NCI-H187 treated with DMSO at 0.1 percent for 48 hours (cell line): ENCODE measurements at regions not wholly inside any gene's neighbourhood (a gene's known extent, or its start where the extent isn't known, plus 50 kb on each side); places are given as distances from the start of the nearest gene placed in this dataset.
"Not testable (repeated sequence)": the region's sequence is repeated elsewhere in the genome, so short reads cannot be mapped to it uniquely, and the experiment has no call there.

ENCODE experiments used
- DNase-seq: peaks from one replicate; lab custom pipeline; 2025; lab: John Stamatoyannopoulos, UW

DNA sequence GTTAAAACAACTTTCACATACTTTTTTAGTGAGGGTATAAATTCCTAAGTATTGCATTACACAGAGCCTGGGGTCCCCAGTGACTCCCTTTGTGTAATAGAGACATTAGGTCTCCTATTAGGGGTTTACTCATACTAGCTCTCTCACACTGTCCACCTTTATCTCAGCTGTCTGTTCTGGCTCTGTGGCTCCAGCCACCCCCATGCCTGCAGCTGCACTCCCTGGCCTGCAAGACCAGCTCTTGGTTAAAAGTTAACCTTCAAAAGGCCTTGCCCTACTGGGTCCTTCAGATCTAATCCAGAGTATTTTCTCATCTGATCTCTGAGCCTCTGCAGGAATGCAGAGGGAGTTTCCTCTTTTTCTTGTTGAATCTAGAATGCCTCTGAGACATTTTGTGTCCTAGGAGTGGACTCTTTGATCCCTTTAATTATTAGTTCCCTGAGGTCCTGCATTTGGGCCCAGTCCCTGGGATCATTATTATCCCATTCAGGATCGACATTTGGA is 280.9 kb downstream of the PYDC2 start:
- not testable (repeated sequence) for DNase-seq

DNA sequence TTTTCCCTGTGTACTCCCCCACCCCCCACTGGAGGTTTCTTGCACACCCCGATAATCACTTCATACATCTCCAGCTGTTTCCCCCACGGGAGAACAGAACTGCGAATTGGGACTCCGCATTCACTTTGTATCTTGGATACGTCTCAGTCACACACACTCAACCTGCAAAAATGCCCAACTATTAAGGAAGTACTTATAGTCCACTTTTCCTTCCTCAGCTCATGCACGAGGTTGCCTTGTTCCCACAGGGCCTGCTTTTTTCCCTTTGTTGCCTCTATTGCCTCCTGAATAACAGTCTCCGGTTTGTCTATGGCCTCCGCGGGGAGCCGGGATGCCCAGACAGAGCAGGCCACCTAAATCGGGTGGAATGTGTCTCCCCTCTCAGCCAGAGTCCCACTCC is 282.3 kb downstream of the PYDC2 start:
- DNase-seq, result no peak

DNA sequence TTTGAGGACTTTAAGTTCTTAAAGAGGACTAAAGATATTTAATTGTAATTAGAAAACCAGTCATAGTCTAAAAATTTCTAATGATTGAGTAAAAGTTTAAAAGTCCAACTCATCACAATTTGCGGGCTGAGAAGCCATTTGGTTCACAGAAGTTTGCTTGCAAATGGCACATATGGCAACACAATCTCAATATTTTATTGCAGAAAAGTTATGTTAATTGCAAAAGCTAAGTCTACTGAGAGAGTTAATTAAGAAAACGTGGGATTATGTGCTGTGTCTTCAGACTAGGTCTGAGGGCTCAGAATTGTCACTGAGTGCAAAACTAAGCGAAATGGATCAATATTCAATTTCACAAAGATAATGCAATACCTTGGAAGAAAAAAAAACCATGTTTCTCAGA is 289.7 kb downstream of the PYDC2 start:
- no peak for DNase-seq

DNA sequence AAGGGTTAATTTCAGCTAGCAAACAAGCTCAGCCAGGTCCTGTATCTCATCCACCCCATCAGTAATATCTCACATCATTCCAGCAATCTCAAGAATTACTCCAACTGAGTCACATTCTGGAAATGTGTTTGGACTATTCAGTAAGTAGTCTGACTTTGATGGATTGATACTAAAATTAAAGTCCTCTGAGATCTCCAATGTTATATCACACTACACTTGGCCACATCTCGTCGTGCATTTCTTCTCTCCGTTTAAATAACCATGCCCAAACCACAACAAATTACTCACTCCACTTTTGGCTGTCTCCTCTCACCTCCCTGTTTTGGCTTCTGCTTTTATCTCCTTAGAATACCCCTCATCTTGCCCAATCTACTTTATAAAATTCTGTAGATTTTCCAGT is 292.2 kb downstream of the PYDC2 start:
- DNase-seq, result no peak

DNA sequence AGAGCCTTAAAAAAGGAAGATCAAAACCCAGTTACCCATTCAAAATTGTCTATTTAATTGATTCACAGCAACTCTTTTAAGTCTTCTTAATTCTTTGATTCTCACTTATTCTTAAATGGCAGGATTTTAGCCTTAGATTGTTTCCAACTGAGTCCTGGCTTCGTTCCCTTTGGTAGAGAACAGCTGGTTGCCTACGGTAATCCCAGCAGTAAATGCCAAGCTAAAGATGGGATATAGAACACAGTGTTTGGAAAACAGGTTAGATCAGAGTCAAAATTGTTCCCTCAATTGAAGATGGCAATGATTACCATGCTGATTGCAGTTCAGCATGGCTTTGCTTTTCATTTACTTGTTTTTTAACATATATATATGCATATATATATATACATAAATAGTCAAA is 300.9 kb downstream of the PYDC2 start:
- DNase-seq, result no peak

DNA sequence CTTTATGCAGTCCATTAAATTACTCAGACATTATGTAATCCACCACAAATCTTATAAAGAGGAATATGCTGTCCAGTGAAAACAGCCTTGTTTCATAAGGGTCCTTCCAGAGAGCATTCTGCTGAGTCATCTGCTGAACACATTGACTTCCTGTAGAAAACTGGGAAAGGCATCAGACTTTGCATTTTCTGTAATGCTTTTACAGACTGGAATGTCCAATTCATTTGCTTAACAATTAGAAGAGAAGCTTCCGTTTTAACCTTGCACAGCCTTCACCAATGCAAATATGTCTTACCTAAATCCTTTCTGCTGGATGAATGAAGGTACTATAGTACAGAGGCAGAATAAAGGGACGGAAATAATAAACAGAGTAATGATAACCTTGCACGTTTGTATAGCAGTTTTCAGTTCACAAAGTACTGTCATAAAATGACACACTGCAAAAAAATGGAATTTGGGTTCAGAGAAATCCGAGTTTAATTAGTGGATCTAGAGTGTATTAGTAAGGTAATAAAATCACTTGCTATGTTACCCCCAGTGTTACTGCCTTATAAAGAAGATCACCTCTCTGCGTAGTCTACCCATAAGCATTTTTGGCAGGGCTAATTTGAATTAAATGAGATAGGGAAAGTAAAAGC is 301.5 kb downstream of the PYDC2 start:
- no peak for DNase-seq

DNA sequence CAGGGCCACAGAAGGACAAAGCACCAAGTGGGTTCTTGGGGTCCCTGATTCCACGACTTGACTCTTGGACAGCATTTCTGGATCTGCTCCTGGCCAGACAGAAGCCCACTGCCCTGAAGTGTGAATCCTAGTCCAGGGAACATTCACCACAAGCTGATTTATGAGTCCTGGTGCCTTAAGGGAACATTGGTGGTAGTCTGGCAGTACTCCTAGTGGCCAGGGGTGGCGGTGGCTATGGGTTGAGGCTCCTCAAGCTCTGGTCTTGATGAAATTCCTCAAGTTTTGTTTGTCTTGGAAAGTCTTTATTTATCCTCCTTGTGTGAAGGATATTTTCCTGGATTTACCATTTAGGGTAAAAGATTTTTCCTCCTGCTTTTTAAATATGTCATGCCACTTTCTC is 307.5 kb downstream of the PYDC2 start:
- DNase-seq, result no peak

DNA sequence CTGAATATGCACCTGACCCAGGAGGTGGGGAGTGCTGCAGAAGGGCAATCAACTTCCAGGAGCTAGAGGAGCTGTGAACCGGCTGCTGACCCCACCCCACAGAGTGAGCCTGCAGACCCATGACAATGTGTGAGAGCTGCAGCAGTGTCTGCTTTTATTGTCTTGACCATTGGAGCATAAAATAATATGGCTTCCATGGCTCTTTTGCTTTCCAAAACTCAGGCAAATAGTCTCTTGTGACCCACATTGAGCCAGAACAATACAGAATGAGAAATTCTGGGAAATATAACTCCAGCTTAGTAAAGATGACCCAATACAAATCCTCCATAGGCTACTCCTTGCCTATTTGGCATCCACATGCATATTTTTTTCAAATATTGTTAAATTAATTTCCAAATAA is 309.6 kb downstream of the PYDC2 start:
- DNase-seq, result no peak

DNA sequence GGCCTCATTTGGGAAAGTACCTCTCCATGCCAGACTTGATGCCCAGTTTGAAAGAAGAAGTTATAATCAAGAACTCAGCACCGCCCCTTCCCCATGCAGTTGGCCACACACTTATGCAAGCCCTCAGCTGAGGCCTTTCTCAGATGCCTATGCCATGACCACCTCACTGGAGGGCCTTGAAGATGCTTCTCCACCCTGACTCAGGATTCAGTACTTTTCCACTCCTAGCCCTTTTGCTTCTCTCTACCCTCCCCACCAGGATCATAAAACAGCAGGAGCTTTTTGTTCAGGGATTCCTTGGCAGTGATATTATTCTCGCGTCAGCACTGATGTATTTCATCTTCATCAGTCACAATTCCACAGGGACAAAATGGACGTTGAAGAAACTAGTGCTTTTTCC is 313.5 kb downstream of the PYDC2 start:
- no peak for DNase-seq

DNA sequence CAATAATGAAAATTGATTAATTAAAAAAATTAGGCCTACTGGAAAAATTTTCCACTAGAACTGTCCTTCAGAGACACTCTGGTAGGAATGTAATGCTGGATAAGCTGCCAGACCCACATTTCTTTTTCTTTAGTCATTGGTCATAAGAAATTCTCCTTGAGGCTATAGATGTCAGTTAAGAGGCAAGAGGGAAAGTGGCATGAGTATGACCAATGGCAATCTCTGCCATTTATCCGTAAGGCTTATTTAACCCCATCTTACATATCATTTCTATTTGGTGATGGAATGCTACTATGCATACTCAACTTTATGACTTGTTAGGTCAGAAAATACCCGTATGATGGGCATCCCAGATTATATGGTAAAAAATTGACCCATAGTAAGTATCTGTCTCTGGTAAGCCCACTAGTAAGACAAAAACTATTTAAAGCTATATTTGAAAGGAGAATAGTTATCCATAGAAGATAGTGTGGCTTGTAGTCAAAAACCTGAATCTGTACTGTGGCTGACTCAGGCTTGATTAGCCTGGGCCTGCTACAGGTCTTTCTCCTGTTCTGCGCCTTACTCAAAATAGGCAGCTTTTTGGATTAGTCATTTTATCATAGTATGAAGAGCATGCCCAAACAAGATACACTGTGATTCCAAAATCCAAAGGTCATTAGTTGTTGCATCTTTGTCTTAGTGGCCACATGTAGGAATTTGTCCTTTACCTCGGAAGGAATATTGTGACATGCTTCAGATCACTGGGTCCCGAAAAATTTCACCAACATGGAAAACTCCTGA is 314.7 kb downstream of the PYDC2 start:
- DNase-seq, result no peak

DNA sequence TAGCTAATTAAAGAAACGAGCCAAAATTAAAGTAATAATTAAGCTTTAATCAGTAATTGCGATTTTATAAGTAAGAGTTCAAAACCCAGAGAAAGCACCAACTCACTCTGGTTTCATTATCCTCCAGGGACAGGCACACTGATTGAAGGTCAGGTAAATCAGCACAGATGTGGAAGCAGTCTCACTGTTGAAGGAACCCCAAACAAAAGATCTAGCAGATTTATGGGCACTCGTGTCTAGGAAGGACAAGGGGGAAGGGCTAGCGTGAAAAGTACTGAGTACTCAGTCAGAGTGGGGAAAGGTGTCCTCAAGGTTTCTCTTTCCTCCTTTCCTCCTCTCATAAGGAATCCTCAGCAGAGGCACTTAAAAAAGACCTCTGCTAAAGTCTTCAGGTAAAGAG is 320.1 kb downstream of the PYDC2 start:
- no peak for DNase-seq

DNA sequence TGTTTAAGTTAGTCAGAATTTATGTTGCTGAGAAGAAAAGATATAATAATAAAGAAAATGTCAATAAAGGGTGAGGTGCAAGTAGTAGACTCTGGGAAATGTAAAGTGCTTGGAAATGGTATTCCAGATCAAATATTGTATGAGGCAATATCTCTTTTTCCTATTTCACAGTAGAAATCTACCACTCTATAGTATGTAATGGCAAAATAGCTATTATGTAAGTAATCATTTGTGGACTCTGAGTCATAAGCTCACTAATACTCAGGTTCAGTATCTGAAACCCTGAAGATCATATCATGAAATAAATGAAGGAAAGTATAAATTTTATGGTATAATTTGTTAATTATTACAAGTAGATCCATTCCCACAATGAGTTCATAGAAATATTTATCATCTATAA is 322.1 kb downstream of the PYDC2 start:
- DNase-seq, result no peak

DNA sequence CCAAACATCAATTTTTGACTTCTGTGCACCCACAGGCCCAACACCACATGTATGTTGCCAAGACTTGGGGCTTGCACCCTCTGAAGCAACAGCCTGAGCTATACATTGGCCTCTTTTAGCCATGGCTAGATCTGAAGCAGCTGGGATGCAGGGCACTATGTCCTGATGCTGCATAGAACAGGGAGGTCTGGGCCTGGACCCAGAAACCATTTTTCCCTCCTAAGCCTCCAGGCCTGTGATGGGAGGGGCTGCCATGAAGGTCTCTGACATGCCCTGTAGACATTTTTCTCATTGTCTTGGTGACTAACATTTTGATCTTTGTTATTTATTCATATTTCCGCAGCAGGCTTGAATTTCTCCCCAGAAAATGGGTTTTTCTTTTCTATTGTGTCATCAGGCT is 330.0 kb downstream of the PYDC2 start:
- no peak for DNase-seq

DNA sequence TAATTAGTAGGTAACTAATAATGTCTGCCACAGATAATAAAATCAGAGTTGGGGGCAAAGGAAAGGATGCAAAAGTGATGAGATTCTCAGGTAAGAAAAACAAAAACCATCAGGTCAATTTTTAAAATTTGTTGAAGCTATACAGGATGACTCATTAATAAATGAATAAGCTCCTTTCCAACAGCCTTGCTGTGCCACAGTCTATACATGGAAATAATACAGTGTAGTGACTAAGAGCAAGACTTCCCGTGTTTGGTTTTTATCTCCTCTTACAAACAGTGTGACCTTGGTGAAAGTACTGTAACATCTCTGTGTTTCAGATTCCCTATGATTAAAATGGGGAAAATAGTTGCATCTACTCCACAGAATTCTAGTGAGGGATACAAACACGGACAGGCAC is 331.6 kb downstream of the PYDC2 start:
- no peak for DNase-seq

DNA sequence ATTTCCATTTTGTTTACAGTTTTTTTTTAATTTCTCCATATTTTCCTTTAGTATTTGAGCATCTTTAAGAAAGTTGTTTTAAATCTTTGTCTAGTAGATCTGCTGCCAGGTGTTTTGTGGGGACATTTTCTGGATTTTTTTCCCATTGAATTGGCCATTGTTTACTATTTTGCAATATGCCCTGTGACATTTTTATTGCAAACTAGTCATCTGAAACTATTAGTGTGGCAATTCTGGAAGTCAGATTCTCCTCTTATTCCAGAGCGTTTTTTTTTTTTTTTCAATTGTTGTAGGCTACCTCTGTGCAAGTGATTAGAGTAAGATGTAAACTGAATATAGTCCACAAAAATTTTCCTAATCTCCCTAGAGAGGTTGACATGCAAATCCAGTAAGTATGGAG is 334.2 kb downstream of the PYDC2 start:
- no peak for DNase-seq

DNA sequence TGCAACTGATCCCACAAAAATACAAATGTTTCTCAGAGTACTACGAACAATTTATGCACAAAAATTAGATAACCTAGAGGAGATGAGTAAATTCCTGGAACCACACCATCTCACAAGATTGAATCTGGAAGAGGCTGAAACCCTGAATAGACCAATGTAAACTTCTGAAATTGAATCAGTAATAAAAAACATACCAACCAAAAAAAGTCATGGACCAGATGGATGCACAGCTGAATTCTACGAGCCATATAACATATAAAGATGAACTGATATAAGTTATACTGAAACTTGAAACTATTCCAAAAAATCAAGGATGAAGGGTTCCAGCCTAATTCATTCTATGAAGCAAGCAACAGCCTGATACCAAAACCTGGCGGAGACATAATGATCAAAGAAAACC is 336.3 kb downstream of the PYDC2 start:
- no peak for DNase-seq

DNA sequence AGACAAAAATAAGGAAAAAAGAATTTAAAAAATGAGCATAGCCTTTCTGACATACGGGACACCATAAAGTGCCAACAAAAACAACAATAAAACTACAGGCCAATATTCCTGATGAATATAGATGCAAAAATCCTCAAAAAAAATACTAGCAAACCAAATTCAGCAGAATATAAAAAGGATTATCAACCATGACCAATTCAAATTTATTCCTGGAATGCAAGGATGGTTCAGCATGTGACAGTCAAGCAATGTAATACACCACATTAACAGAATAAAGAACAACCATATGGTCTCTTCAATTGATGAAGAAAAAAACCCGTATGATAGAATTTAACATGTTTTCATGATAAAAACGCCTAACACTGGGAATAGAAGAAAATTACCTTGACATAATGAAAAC is 341.7 kb downstream of the PYDC2 start:
- no peak for DNase-seq

DNA sequence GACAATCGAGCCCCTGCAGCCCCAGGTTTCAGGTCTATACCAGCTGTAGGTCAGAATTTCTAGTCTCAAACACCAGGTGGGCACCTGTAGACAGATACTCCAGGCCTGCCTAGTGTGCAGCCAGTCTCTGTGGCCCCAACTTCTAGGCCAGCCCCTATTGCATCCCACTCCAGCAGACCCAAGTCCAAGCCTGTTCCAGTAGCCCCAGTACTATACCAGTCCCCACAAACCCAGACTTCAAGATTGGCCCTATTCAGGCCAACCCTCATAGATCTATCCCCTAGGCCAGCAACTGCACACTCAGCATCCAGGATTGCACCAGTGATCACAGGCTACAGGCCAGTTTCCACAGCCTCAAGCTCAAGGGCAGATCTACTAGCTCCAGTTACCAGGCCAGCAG is 344.0 kb downstream of the PYDC2 start:
- no peak for DNase-seq

DNA sequence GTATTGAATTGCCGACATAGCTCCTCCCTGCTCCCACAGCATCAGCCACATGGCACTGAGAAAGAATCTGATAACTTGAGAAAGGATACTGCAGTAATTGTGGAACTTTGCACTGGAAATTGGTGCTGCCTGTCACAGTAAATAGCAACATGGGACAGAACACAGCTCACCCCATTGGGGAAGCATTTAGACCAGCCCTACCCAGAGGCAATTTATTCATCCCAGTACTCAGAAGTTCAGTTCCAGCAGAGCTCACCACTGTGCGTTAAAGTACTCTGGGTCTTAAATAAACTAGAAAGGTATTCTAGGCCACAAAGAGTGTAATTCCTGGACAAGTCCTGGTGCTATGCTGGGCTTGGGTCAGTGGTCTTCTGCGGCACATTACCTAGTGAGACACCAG is 347.1 kb downstream of the PYDC2 start:
- DNase-seq, result no peak

DNA sequence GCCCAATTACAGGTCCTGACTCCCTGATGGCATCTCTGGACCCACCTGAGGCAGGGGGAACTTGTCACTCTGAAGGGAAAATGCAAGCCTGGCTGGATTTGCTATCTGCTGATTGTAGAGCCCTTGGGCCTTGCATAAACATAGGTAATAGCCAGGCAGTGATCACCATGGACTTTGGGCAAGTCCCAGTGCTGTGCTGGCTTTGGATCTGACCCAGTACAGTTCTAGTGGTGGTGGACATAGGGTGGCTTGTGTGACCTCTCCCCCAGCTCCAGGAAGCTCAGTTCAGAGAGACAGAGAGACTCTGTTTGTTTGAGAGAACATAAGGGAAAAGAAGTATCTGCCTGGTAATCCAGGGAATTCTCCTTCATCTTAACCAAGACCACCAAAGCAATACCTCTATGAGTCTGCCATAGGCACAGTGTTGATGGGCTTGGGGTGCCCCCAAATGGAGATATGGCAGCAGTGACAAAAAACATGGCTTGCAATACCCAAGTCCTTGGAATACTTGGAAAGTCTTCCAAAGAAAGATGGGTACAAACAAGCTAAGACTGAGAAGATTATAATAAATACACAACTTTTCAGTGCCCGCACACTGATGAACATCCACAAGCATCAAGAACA is 348.5 kb downstream of the PYDC2 start:
- no peak for DNase-seq

DNA sequence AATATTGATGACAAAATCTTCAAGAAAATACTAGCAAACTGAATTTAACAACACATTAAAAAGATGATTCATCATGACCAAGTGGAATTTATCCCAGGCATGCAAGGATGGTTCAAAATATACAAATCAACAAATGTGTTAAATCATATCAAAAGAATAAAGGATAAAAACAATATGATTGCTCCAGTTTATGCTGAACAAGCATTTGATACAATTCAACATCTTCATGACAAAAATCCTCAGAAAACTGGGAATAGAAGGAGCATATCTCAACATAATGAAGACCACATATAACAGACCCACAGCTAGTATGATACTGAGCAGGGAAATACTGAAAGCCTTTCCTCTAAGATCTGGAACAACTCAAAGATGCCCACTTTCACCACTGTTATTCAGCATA is 352.3 kb downstream of the PYDC2 start:
- no peak for DNase-seq

DNA sequence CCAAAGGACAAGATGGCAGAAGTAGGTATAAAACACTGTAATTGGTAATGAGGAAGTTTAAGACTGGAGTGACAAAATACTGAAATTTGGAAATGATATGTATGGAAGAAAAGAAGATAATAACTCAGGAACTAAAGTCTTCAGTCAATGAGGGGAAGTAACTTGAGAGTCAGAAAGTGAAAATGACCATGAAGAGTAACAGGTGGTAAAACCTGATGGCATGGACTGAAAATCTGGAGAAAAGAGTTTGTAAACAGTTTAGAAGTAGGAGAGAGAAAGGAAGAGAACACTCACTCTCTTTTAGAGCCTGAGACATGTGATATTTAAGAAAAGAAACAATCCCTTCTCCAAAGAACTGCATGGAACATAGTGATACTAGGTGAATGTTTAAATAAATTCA is 387.9 kb downstream of the PYDC2 start:
- no peak for DNase-seq

DNA sequence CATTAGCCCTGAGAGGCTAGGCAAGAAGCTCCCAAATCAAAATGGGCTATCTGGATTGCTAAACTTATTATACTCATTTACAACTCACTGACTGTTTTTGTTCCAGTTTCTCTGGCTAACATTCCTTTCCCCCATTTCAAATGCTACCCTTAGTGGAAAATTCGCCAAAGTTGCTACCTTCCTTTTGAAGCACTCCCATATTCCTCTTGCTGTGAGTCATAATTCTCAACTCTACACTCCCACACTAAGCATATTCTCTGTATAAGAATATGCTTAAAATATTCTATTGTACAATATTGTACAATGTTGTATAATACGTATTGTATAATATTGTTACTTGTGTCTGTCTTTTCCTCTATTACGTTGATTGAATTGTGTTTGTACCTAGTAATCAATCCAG is 398.6 kb downstream of the PYDC2 start:
- no peak for DNase-seq
